Loucy (cell line): ENCODE measurements at regions not wholly inside any gene's neighbourhood (a gene's known extent, or its start where the extent isn't known, plus 50 kb on each side); places are given as distances from the start of the nearest gene placed in this dataset.

Experiments used
- H2AFZ ChIP-seq: fragments of 200-600 bp; sonication (generic); 2 replicates; pipeline ENCODE4 v1.6.0; 2016; ENCODE audit warnings: antibody characterized with exemption, mild to moderate bottlenecking, low read length, moderate library complexity
- H3F3A ChIP-seq: fragments of 200-600 bp; 2 replicates; pipeline ENCODE4 v1.6.0; 2016; ENCODE audit warnings: antibody characterized with exemption, low read depth, mild to moderate bottlenecking
- H3K27me3 ChIP-seq: fragments of 200-600 bp; sonication (generic); 2 replicates; pipeline ENCODE4 v1.6.1; 2014; ENCODE audit warnings: low read length, mild to moderate bottlenecking; ENCODE audit not compliant: insufficient read depth, poor library complexity, severe bottlenecking
- H3K36me3 ChIP-seq: fragments of 200-600 bp; sonication (generic); 2 replicates; pipeline ENCODE4 v1.6.1; 2016; ENCODE audit warnings: low read length; ENCODE audit not compliant: insufficient read depth
- H3K4me1 ChIP-seq: fragments of 200-600 bp; sonication (generic); 2 replicates; pipeline ENCODE4 v1.5.1; 2014; ENCODE audit warnings: low read length, mild to moderate bottlenecking; ENCODE audit not compliant: insufficient read depth, poor library complexity, severe bottlenecking
- H3K4me2 ChIP-seq: fragments of 200-600 bp; sonication (generic); 2 replicates; pipeline ENCODE4 v1.6.0; 2014; ENCODE audit warnings: antibody characterized with exemption, low read length, low read depth, mild to moderate bottlenecking; ENCODE audit not compliant: poor library complexity, severe bottlenecking
- H3K4me3 ChIP-seq: fragments of 200-600 bp; sonication (generic); 2 replicates; pipeline ENCODE4 v1.5.1; 2014; ENCODE audit warnings: low read length, mild to moderate bottlenecking, mixed read lengths; ENCODE audit not compliant: poor library complexity, severe bottlenecking
- H3K79me2 ChIP-seq: fragments of 200-600 bp; sonication (generic); 2 replicates; pipeline ENCODE4 v1.6.1; 2014; ENCODE audit warnings: low read length; ENCODE audit not compliant: insufficient read depth
- H3K9ac ChIP-seq: fragments of 200-600 bp; sonication (generic); 2 replicates; pipeline ENCODE4 v1.6.0; 2014; ENCODE audit warnings: mild to moderate bottlenecking, low read depth, low read length, moderate library complexity; ENCODE audit not compliant: poor library complexity, severe bottlenecking
- H3K9me2 ChIP-seq: fragments of 200-600 bp; sonication (generic); replicated peaks from 2 replicates; pipeline ENCODE4 v1.6.1; 2016; ENCODE audit warnings: low read depth, low read length, mixed read lengths
- H3K9me3 ChIP-seq: fragments of 200-600 bp; sonication (generic); 2 replicates; pipeline ENCODE4 v1.6.1; 2014; ENCODE audit warnings: mild to moderate bottlenecking, antibody characterized with exemption, low read length, low read depth; ENCODE audit not compliant: insufficient read depth
- H4K20me1 ChIP-seq: fragments of 200-600 bp; sonication (generic); 2 replicates; pipeline ENCODE4 v1.6.0; 2014; ENCODE audit warnings: antibody characterized with exemption, low read length, mild to moderate bottlenecking; ENCODE audit not compliant: insufficient read depth, poor library complexity, severe bottlenecking
- EZH2phosphoT487 ChIP-seq: fragments of 200-600 bp; IDR thresholded peaks from 2 replicates; pipeline ENCODE4 v1.6.1; 2018; ENCODE audit warnings: antibody characterized with exemption, mild to moderate bottlenecking, moderate library complexity, borderline replicate concordance
- TF ChIP-seq, protein P1 (sequence below): fragments of 200-600 bp; sonication (generic); conservative IDR thresholded peaks from 2 replicates; pipeline ENCODE4 v1.5.1; 2014; ENCODE audit warnings: mild to moderate bottlenecking, antibody characterized with exemption, low read length

- Histone ChIP-seq H3K9me2 (no peaks in the 10 kb centered on the region), H3F3A (no peaks in the 10 kb centered on the region), H3K79me2 (no peaks in the 10 kb centered on the region), H3K9ac (no peak overlapping the region), H3K9me3 (no peaks in the 10 kb centered on the region), H3K4me2 (no peak overlapping the region), H3K4me1 (no peaks in the 10 kb centered on the region), H3K27me3 (no peaks in the 10 kb centered on the region), H3K4me3 (no peak overlapping the region), H2AFZ (no peak overlapping the region), H4K20me1 (no peaks in the 10 kb centered on the region), H3K36me3 (no peaks in the 10 kb centered on the region)
- TF ChIP-seq EZH2phosphoT487, result no peak
- TF ChIP-seq, protein P1, sequence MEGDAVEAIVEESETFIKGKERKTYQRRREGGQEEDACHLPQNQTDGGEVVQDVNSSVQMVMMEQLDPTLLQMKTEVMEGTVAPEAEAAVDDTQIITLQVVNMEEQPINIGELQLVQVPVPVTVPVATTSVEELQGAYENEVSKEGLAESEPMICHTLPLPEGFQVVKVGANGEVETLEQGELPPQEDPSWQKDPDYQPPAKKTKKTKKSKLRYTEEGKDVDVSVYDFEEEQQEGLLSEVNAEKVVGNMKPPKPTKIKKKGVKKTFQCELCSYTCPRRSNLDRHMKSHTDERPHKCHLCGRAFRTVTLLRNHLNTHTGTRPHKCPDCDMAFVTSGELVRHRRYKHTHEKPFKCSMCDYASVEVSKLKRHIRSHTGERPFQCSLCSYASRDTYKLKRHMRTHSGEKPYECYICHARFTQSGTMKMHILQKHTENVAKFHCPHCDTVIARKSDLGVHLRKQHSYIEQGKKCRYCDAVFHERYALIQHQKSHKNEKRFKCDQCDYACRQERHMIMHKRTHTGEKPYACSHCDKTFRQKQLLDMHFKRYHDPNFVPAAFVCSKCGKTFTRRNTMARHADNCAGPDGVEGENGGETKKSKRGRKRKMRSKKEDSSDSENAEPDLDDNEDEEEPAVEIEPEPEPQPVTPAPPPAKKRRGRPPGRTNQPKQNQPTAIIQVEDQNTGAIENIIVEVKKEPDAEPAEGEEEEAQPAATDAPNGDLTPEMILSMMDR, result no peak
Observed at GRCh38 chr4:14333616-14334015, 668.7 kb upstream of the CPEB2 start.

- Histone ChIP-seq H3F3A (no peaks in the 10 kb centered on the region), H3K9me3 (no peaks in the 10 kb centered on the region), H2AFZ (no peak overlapping the region), H3K4me2 (no peak overlapping the region), H3K79me2 (no peaks in the 10 kb centered on the region), H3K36me3 (no peaks in the 10 kb centered on the region), H3K4me1 (no peaks in the 10 kb centered on the region), H3K27me3 (no peaks in the 10 kb centered on the region), H4K20me1 (no peaks in the 10 kb centered on the region), H3K9ac (no peak overlapping the region), H3K9me2 (no peaks in the 10 kb centered on the region), H3K4me3 (no peak overlapping the region)
- TF ChIP-seq, protein P1, result no peak
- no peak for TF ChIP-seq EZH2phosphoT487
Observed at GRCh38 chr4:14334166-14334565, 668.1 kb upstream of the CPEB2 start.

- H4K20me1 ChIP-seq, result no peaks in the 10 kb centered on the region
- no peak overlapping the region for H3K9ac ChIP-seq
- peaks cover 6% of the 10 kb centered on the region for H3K4me1 ChIP-seq
- no peak overlapping the region for H3K4me3 ChIP-seq
- no peak overlapping the region for H2AFZ ChIP-seq
- H3K9me2 ChIP-seq, result no peaks in the 10 kb centered on the region
- no peaks in the 10 kb centered on the region for H3K27me3 ChIP-seq
- H3K9me3 ChIP-seq, result no peaks in the 10 kb centered on the region
- H3F3A ChIP-seq, result no peaks in the 10 kb centered on the region
- H3K4me2 ChIP-seq, result no peak overlapping the region
- no peaks in the 10 kb centered on the region for H3K79me2 ChIP-seq
- no peaks in the 10 kb centered on the region for H3K36me3 ChIP-seq
- TF ChIP-seq EZH2phosphoT487, result no peak
- TF ChIP-seq, protein P1, result no peak
Observed at GRCh38 chr4:14335872-14336271, 666.4 kb upstream of the CPEB2 start.
